Psoas muscle (tissue), 7 donors: ENCODE measurements at regions not wholly inside any gene's neighbourhood (a gene's known extent, or its start where the extent isn't known, plus 50 kb on each side); places are given as distances from the start of the nearest gene placed in this dataset.
A peak's percentile ranks its signal among the peaks of the same experiment; 100 is the strongest.

Source experiments
- ATAC-seq, 4 donors: fragments of 200-7000 bp; cut with Tn5 transposase; one replicate each; pipeline ENCODE4 v1.9.1; 2020; ENCODE audit warnings: moderate library complexity in 3 of 4, mild to moderate bottlenecking in 2 of 4
- DNase-seq, 2 donors: peaks; one replicate each; pipeline ENCODE4 v3.0.0-alpha.2; 2020
- H3K27ac ChIP-seq: fragments of 200-600 bp; one replicate; pipeline ENCODE4 v1.8.0; 2022
- H3K27me3 ChIP-seq, 3 donors: fragments of 200-600 bp in 1 of 3; one replicate each; pipeline versions ENCODE4 v1.6.1 to v1.8.0; 2013 to 2022; ENCODE audit warnings: low read length in 2 of 3, mild to moderate bottlenecking in 2 of 3, moderate library complexity in 1 of 3; ENCODE audit not compliant: insufficient read depth in 3 of 3
- H3K36me3 ChIP-seq, 2 donors: fragments of 200-600 bp in 1 of 2; one replicate each; pipeline versions ENCODE4 v1.6.1 to v1.8.0; 2013 to 2022; ENCODE audit warnings: low read depth in 1 of 2, mild to moderate bottlenecking in 1 of 2, moderate library complexity in 1 of 2; ENCODE audit not compliant: insufficient read depth in 1 of 2
- H3K4me1 ChIP-seq: fragments of 200-600 bp; one replicate; pipeline ENCODE4 v1.8.0; 2022
- H3K4me3 ChIP-seq: fragments of 200-600 bp; one replicate; pipeline ENCODE4 v1.8.0; 2022; ENCODE audit warnings: mild to moderate bottlenecking
- H3K9me3 ChIP-seq: fragments of 200-600 bp; one replicate; pipeline ENCODE4 v1.8.0; 2022
- WGBS, 3 donors: extraction: QIAGEN DNeasy Blood & Tissue Kit; methylation state at CpG; one replicate each; pipeline versions ENCODE4 v1.1.6 to v1.1.7; 2013; 5-methylcytosine and 5-hydroxymethylcytosine counted together
- intact Hi-C, 2 donors: fragments of 100-400 bp; cut with DNase I; formaldehyde crosslinking; loops; one replicate each; pipeline versions ENCODE4 v1.11.0 to v1.14.2; 2022
- TF ChIP-seq, protein P1 (sequence below): fragments of 200-600 bp; IDR thresholded peaks from one replicate; pipeline ENCODE4 v1.8.0; 2022; ENCODE audit warnings: antibody characterized with exemption
- donor health status: healthy with polysubstance abuse.
- donor health status: DM: no; HTN: no; CAD: no; lungs with moderate emphysema.
- donor health status: Bipolar disorder and iron deficiency.
- donor health status: healthy.
- donor health status: DM: yes; HTN: yes; CAD: no.
- donor health status: DM: no; HTN: no; CAD: no.
- donor health status: DM: yes; HTN: yes; CAD: no.

DNA sequence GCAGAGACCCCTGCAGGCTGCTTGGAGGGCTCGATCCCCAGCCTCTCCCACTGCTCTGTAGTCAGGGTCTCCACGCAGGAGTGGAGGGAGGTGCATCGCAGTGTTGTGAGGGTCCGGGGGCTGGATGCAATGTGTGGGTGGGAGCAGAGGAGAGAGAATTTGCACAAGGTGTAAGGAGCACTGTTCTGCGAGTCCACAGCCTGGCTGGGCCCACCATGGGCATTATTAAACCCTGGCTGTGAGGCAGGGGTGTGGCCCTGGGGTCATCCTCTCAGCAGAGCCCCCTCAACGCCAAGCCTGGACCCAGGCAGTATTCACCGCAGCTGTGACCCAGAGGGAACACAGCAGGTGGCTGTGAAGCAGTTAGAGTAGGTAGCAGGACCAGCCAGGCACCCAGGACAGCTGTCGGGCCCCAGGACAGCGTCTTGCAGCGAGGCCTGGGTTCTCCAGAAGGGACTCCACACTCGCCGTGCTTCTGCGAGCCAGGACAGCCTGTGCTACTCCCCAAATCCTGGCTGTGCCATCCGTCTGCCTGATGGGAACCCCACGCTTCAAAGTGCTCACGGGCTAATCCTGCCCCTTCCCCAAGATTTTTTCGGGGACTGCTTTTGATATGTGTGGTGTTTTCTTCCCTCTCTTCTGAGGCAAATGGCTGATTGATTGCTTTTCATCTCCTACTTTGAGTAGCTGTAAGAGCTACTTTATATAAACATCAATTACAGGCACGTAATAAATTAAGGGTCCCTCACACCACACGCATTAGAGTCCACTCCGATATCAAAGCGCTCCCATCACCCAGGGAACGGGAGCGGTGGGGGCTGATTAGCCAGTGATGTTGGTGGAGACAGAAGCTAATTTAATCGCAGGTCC lies 100.9 kb upstream of the GSE1 start:
- Histone ChIP-seq H3K9me3 (no peaks in the 10 kb centered on the region), H3K27me3 (no peaks in the 10 kb centered on the region), H3K36me3 (no peaks in the 10 kb centered on the region), H3K4me3 (no peak overlapping the region), H3K27ac (no peak overlapping the region), H3K4me1 (peaks cover 25% of the 10 kb centered on the region)
- TF ChIP-seq, protein P1, sequence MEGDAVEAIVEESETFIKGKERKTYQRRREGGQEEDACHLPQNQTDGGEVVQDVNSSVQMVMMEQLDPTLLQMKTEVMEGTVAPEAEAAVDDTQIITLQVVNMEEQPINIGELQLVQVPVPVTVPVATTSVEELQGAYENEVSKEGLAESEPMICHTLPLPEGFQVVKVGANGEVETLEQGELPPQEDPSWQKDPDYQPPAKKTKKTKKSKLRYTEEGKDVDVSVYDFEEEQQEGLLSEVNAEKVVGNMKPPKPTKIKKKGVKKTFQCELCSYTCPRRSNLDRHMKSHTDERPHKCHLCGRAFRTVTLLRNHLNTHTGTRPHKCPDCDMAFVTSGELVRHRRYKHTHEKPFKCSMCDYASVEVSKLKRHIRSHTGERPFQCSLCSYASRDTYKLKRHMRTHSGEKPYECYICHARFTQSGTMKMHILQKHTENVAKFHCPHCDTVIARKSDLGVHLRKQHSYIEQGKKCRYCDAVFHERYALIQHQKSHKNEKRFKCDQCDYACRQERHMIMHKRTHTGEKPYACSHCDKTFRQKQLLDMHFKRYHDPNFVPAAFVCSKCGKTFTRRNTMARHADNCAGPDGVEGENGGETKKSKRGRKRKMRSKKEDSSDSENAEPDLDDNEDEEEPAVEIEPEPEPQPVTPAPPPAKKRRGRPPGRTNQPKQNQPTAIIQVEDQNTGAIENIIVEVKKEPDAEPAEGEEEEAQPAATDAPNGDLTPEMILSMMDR = no peak
- WGBS, 3 donors = 85 to 92% (median 86%) methylated on average over 24 of the region's 24 CpGs
- intact Hi-C loops = no loop called here
- DNase-seq (no peak), ATAC-seq (no peak)

DNA sequence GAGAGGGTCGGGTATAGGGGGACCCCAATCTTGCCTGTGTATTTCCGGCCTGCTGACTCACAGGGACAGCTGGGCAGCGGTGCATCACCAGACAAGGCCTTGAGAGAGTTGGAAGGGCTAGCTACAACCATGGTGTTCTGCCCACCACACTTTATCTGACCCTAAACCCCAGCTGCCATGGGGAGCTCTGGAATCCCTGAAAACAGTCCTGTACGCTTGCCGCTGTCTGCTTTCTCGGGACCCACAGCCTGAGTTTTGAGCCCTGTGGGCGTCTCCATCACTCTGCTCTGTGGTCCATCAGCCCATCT lies 100.4 kb upstream of the GSE1 start:
- DNase-seq (no peak), ATAC-seq (no peak)
- Histone ChIP-seq H3K27ac (no peak overlapping the region), H3K27me3 (no peaks in the 10 kb centered on the region), H3K4me3 (no peak overlapping the region), H3K4me1 (peaks cover 19% of the 10 kb centered on the region), H3K9me3 (no peaks in the 10 kb centered on the region), H3K36me3 (no peaks in the 10 kb centered on the region)
- 90 to 92% (median 92%) methylated on average over 7 of the region's 7 CpGs for whole genome bisulfite sequencing, 3 donors
- intact Hi-C loops = no loop called here
- TF ChIP-seq, protein P1 = no peak

DNA sequence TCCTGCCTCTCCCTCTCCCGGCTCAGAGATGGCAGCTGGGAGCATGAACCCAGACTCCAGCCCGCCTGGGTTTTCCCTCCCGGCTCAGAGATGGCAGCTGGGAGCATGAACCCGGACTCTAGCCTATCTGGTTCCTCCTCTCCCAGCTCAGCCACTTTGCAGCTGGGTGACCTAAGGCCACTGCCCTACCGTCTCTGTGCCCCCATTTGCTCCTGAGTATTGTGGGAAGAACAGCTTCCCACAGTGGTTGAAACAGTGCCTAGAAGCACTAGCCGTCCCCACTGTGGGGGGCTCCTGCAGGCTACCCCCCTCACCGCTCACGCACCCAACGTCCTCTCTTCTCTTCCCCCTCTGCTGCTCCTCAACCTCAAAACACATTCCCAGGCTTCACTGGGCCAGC lies 99.9 kb upstream of the GSE1 start:
- Histone ChIP-seq H3K4me3 (no peak overlapping the region), H3K27ac (no peak overlapping the region), H3K9me3 (no peaks in the 10 kb centered on the region), H3K27me3 (no peaks in the 10 kb centered on the region), H3K4me1 (peaks cover 16% of the 10 kb centered on the region), H3K36me3 (no peaks in the 10 kb centered on the region)
- TF ChIP-seq, protein P1 = no peak
- no peak for ATAC-seq
- WGBS, 3 donors = 81 to 90% (median 89%) methylated on average over 9 of the region's 9 CpGs
- no peak for DNase-seq
- intact Hi-C loops = no loop called here

DNA sequence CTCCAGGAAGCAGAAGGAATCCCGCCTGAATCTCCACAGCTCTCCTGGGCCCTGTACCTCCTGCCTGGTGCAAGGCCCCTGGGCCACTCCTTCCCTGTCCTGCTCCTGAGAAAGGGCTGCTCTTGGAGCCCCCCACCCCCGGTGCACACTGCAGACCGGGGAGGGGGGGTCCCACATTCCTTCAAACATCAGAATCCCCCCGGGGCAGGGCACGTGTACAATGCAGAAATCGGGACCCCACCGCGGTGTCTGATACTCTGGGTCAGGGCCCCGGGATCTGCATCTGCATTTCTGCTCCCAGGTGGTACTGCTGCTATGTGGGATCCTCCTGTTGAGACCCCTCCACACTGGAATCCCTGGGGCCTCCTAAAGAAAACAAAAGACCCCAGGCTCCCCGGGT lies 99.5 kb upstream of the GSE1 start:
- H3K9me3 ChIP-seq = no peaks in the 10 kb centered on the region
- TF ChIP-seq, protein P1 = no peak
- H3K4me3 ChIP-seq = no peak overlapping the region
- H3K27me3 ChIP-seq = no peaks in the 10 kb centered on the region
- no peak for ATAC-seq
- intact Hi-C loops = no loop called here
- no peaks in the 10 kb centered on the region for H3K36me3 ChIP-seq
- H3K4me1 ChIP-seq = peaks cover 16% of the 10 kb centered on the region
- no peak for DNase-seq
- WGBS, 3 donors = 81 to 87% (median 86%) methylated on average over 10 of the region's 10 CpGs
- no peak overlapping the region for H3K27ac ChIP-seq

DNA sequence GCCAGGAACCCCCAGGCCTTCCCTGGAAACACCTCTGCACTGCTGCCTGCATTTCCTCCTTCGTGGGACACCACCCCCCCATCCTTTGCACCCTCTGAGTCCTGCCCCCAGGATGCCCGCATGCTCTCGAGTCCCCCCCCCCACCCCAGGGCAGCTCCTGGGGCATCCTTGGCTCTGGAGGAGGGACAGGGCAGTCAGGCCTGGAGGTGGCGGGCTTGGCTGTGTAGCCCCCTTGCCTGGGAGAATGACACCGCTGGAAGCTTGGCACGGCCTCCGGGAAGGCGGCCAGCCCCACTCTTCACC lies 98.9 kb upstream of the GSE1 start:
- Histone ChIP-seq H3K4me3 (no peak overlapping the region), H3K36me3 (no peaks in the 10 kb centered on the region), H3K27me3 (no peaks in the 10 kb centered on the region), H3K9me3 (no peaks in the 10 kb centered on the region), H3K4me1 (peaks cover 16% of the 10 kb centered on the region), H3K27ac (peak overlapping the region; percentile 46)
- WGBS, 3 donors = 4 to 39% (median 20%) methylated on average over 3 to 8 of the region's 8 CpGs
- TF ChIP-seq, protein P1 = no peak
- ATAC-seq (peak in 1 of 4 donors; percentile 75), DNase-seq (peak; percentile 67 to 85)
- intact Hi-C loops = no loop called here
